ENCODE measurements at regions not wholly inside any gene's neighbourhood (a gene's known extent, or its start where the extent isn't known, plus 50 kb on each side); places are given as distances from the start of the nearest gene placed in this dataset.

DNA sequence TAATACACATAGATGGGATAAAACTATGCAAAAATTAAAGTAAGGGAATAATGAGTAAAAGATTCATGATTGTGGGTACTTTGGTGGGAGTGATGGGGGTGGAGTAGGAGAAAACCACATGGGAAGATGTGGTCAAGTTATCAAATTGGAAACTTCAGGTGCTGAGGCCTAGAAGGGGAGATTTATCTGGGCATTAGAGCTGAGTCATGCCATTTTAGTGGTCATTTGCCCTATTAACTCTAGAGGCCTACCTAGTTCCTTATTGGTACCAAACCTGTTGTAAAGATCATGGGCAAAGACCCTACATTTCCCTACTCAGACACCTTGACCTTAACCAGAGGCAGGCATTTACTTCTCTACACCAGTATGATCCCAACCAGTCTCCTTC is 125.9 kb upstream of the BCL6 start:
- ChIA-PET CTCF (no interaction called here), SMC1A (ENCODE audit: uncharacterized antibody, unreplicated experiment) (interaction anchor here (0.9 to 1.7 kb wide), 4 partner anchors 8 to 71 kb away, joined by 3 to 5 read pairs (median 4); no protein-coding TSS in a partner anchor), POLR2A (no interaction called here), RAD21 (ENCODE audit: unreplicated experiment) (interaction anchor here (1.0 kb wide), 1 partner anchor 37 kb away, joined by 3 read pairs; no protein-coding TSS in a partner anchor)
- H3K9me3 ChIP-seq (replicated peaks; ENCODE audit: control insufficient read depth, insufficient read depth, low read length), result no peaks in the 10 kb centered on the region
- H4K20me1 ChIP-seq (ENCODE audit: control insufficient read depth, insufficient read depth), result no peaks in the 10 kb centered on the region
- H3K4me2 ChIP-seq (ENCODE audit: control insufficient read depth, insufficient read depth), result no peak overlapping the region
- H3K27me3 ChIP-seq (replicated peaks in 1 of 2; ENCODE audit: control insufficient read depth in 2 of 2, insufficient read depth in 2 of 2, low read length in 1 of 2), result no peaks in the 10 kb centered on the region; a peak in 1 of 4 replicates
- H3K79me2 ChIP-seq (ENCODE audit: control insufficient read depth, insufficient read depth, low read length), result no peaks in the 10 kb centered on the region
- no peaks in the 10 kb centered on the region for H3K36me3 ChIP-seq (ENCODE audit: control insufficient read depth in 2 of 2, insufficient read depth in 2 of 2, low read length in 1 of 2)
- in situ Hi-C loops (cut with MboI), result no loop called here
- FAIRE-seq, result no peak
- H3K27ac ChIP-seq (ENCODE audit: control insufficient read depth, insufficient read depth), result no peak overlapping the region
- H3K4me1 ChIP-seq (ENCODE audit: control insufficient read depth, insufficient read depth, low read length), result no peaks in the 10 kb centered on the region
- no peak overlapping the region for H3K4me3 ChIP-seq
- no peak overlapping the region for H3K9ac ChIP-seq (ENCODE audit: control insufficient read depth, insufficient read depth, low read length)
- TF ChIP-seq, protein P1, sequence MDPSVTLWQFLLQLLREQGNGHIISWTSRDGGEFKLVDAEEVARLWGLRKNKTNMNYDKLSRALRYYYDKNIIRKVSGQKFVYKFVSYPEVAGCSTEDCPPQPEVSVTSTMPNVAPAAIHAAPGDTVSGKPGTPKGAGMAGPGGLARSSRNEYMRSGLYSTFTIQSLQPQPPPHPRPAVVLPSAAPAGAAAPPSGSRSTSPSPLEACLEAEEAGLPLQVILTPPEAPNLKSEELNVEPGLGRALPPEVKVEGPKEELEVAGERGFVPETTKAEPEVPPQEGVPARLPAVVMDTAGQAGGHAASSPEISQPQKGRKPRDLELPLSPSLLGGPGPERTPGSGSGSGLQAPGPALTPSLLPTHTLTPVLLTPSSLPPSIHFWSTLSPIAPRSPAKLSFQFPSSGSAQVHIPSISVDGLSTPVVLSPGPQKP (IDR thresholded peaks at IDR 0.05; ENCODE audit: low read depth, low read length), result no peak
- no peak for TF ChIP-seq TARDBP (IDR thresholded peaks at IDR 0.05; ENCODE audit: borderline replicate concordance)
- TF ChIP-seq CREB1 (IDR thresholded peaks at IDR 0.05; ENCODE audit: low read depth), result no peak
- TF ChIP-seq RFX5 (IDR thresholded peaks at IDR 0.05; ENCODE audit: low read depth, low read length), result no peak
- no peak for TF ChIP-seq PML (IDR thresholded peaks at IDR 0.05; ENCODE audit: low read length)
- TF ChIP-seq, protein P2, sequence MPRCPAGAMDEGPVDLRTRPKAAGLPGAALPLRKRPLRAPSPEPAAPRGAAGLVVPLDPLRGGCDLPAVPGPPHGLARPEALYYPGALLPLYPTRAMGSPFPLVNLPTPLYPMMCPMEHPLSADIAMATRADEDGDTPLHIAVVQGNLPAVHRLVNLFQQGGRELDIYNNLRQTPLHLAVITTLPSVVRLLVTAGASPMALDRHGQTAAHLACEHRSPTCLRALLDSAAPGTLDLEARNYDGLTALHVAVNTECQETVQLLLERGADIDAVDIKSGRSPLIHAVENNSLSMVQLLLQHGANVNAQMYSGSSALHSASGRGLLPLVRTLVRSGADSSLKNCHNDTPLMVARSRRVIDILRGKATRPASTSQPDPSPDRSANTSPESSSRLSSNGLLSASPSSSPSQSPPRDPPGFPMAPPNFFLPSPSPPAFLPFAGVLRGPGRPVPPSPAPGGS (IDR thresholded peaks at IDR 0.05; ENCODE audit: borderline replicate concordance, insufficient read depth, low read depth, low read length, poor library complexity, severe bottlenecking), result no peak
- TF ChIP-seq SUZ12 (IDR thresholded peaks at IDR 0.05; ENCODE audit: unreplicated experiment), result no peak
- TF ChIP-seq RCOR1 (conservative IDR thresholded peaks at IDR 0.05; ENCODE audit: low read depth, low read length), result no peak
- TF ChIP-seq ZNF384 (IDR thresholded peaks at IDR 0.05; ENCODE audit: borderline replicate concordance, low read depth, low read length), result no peak
- TF ChIP-seq, protein P3, sequence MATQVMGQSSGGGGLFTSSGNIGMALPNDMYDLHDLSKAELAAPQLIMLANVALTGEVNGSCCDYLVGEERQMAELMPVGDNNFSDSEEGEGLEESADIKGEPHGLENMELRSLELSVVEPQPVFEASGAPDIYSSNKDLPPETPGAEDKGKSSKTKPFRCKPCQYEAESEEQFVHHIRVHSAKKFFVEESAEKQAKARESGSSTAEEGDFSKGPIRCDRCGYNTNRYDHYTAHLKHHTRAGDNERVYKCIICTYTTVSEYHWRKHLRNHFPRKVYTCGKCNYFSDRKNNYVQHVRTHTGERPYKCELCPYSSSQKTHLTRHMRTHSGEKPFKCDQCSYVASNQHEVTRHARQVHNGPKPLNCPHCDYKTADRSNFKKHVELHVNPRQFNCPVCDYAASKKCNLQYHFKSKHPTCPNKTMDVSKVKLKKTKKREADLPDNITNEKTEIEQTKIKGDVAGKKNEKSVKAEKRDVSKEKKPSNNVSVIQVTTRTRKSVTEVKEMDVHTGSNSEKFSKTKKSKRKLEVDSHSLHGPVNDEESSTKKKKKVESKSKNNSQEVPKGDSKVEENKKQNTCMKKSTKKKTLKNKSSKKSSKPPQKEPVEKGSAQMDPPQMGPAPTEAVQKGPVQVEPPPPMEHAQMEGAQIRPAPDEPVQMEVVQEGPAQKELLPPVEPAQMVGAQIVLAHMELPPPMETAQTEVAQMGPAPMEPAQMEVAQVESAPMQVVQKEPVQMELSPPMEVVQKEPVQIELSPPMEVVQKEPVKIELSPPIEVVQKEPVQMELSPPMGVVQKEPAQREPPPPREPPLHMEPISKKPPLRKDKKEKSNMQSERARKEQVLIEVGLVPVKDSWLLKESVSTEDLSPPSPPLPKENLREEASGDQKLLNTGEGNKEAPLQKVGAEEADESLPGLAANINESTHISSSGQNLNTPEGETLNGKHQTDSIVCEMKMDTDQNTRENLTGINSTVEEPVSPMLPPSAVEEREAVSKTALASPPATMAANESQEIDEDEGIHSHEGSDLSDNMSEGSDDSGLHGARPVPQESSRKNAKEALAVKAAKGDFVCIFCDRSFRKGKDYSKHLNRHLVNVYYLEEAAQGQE (IDR thresholded peaks at IDR 0.05; ENCODE audit: low read depth, low read length), result no peak
- TF ChIP-seq, protein P4, sequence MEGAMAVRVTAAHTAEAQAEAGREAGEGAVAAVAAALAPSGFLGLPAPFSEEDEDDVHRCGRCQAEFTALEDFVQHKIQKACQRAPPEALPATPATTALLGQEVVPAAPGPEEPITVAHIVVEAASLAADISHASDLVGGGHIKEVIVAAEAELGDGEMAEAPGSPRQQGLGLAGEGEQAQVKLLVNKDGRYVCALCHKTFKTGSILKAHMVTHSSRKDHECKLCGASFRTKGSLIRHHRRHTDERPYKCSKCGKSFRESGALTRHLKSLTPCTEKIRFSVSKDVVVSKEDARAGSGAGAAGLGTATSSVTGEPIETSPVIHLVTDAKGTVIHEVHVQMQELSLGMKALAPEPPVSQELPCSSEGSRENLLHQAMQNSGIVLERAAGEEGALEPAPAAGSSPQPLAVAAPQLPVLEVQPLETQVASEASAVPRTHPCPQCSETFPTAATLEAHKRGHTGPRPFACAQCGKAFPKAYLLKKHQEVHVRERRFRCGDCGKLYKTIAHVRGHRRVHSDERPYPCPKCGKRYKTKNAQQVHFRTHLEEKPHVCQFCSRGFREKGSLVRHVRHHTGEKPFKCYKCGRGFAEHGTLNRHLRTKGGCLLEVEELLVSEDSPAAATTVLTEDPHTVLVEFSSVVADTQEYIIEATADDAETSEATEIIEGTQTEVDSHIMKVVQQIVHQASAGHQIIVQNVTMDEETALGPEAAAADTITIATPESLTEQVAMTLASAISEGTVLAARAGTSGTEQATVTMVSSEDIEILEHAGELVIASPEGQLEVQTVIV (IDR thresholded peaks at IDR 0.05; ENCODE audit: borderline replicate concordance, partially characterized antibody), result no peak
- TF ChIP-seq IKZF2 (IDR thresholded peaks at IDR 0.05), result no peak
- TF ChIP-seq KLF5 (IDR thresholded peaks at IDR 0.05; ENCODE audit: partially characterized antibody), result no peak
- TF ChIP-seq ZSCAN29 (IDR thresholded peaks at IDR 0.05), result no peak
- no peak for TF ChIP-seq MEF2B (IDR thresholded peaks at IDR 0.05; ENCODE audit: partially characterized antibody, poor library complexity, severe bottlenecking)
- TF ChIP-seq ZNF207 (IDR thresholded peaks at IDR 0.05; ENCODE audit: borderline replicate concordance), result no peak
- no peak for DNase-seq (ENCODE audit: low read depth, low spot score)
- ATAC-seq, result peak; percentile 60
- intact Hi-C loops (cut with micrococcal nuclease; ENCODE audit: unreplicated experiment), result no loop called here
- BruUV-seq (replicated peaks), result no TSS peak
- no peak overlapping the region for H2AFZ ChIP-seq (ENCODE audit: control insufficient read depth, low read depth, low read length)
